ENCODE measurements at regions not wholly inside any gene's neighbourhood (a gene's known extent, or its start where the extent isn't known, plus 50 kb on each side); places are given as distances from the start of the nearest gene placed in this dataset.

DNA sequence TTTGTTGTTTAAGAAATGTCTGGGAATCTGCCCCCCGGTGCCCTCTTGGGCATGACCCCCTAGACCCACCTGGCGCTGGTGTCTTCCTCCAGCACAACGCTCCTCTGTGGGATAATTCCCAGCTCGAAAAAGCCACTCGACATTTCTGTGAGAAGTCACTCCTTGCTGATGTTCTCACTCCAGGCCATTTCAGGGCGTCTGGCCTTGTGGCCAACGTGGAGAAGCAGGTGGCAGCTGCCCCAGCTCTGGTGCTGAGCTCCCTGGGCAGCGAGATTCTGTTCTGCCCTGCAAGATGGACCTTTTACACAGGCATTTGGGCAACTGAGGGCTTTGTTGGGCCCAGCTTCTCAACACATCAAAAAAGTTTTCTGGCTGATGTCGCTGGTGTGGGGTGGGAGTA is 147.7 kb upstream of the WNT4 start:
- TF ChIP-seq, protein P1, sequence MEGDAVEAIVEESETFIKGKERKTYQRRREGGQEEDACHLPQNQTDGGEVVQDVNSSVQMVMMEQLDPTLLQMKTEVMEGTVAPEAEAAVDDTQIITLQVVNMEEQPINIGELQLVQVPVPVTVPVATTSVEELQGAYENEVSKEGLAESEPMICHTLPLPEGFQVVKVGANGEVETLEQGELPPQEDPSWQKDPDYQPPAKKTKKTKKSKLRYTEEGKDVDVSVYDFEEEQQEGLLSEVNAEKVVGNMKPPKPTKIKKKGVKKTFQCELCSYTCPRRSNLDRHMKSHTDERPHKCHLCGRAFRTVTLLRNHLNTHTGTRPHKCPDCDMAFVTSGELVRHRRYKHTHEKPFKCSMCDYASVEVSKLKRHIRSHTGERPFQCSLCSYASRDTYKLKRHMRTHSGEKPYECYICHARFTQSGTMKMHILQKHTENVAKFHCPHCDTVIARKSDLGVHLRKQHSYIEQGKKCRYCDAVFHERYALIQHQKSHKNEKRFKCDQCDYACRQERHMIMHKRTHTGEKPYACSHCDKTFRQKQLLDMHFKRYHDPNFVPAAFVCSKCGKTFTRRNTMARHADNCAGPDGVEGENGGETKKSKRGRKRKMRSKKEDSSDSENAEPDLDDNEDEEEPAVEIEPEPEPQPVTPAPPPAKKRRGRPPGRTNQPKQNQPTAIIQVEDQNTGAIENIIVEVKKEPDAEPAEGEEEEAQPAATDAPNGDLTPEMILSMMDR (IDR thresholded peaks at IDR 0.05) = no peak
- no peak for TF ChIP-seq ZFX (IDR thresholded peaks at IDR 0.05; ENCODE audit: borderline replicate concordance)
